Panc1 (cell line): ENCODE measurements at regions not wholly inside any gene's neighbourhood (a gene's known extent, or its start where the extent isn't known, plus 50 kb on each side); places are given as distances from the start of the nearest gene placed in this dataset.

Source experiments
- ATAC-seq: fragments of 200-7000 bp; cut with Tn5 transposase; 2 replicates; pipeline ENCODE4 v1.9.1; 2020; ENCODE audit warnings: mild to moderate bottlenecking, moderate library complexity
- BruUV-seq: library from RNA; stranded (reverse); fragments of 400-500 nt; replicated peaks from 2 replicates; lab custom pipeline; 2021; lab: Mats Ljungman, UMichigan
- CTCF ChIA-PET: fragments of 300-600 bp; sonication (Branson Sonifier 250); formaldehyde crosslinking; loops from one replicate; lab custom pipeline; 2022; ENCODE audit warnings: antibody characterized with exemption; lab: Charles Lee
- POLR2A ChIA-PET: fragments of 300-600 bp; sonication (Branson Sonifier 250); formaldehyde crosslinking; loops from one replicate; lab custom pipeline; 2022; ENCODE audit warnings: antibody characterized with exemption; lab: Charles Lee
- DNase-seq: peaks from one replicate; pipeline ENCODE4 v3.0.0-alpha.2; 2010; ENCODE audit warnings: low read depth, low spot score
- H3K27ac ChIP-seq: 2 replicates; pipeline ENCODE4 v1.5.1; 2011; ENCODE audit warnings: mild to moderate bottlenecking, low read length, inconsistent platforms
- H3K27me3 ChIP-seq: fragments of 200-500 bp; sonication (Bioruptor generic); 2 replicates; pipeline ENCODE4 v1.6.0; 2014; ENCODE audit warnings: low read length, inconsistent platforms; ENCODE audit not compliant: control insufficient read depth, insufficient read depth
- H3K36me3 ChIP-seq: fragments of 200-500 bp; sonication (Bioruptor generic); 2 replicates; pipeline ENCODE4 v1.5.1; 2014; ENCODE audit warnings: inconsistent platforms, mild to moderate bottlenecking, low read length, moderate library complexity; ENCODE audit not compliant: control insufficient read depth, insufficient read depth
- H3K4me1 ChIP-seq: 2 replicates; pipeline ENCODE4 v1.5.1; 2011; ENCODE audit warnings: inconsistent platforms, mild to moderate bottlenecking, low read length, moderate library complexity; ENCODE audit not compliant: control insufficient read depth, insufficient read depth
- H3K4me3 ChIP-seq, 2 experiments: 2 replicates each; pipeline ENCODE4 v1.5.1; 2011 to 2012; ENCODE audit warnings: low read depth in 2 of 2, low read length in 2 of 2, mild to moderate bottlenecking in 2 of 2, inconsistent platforms in 1 of 2, moderate library complexity in 1 of 2
- H3K9me3 ChIP-seq: fragments of 200-500 bp; sonication (Bioruptor generic); 2 replicates; pipeline ENCODE4 v1.5.1; 2014; ENCODE audit warnings: low read depth, mild to moderate bottlenecking, inconsistent platforms, low read length, moderate library complexity; ENCODE audit not compliant: control insufficient read depth, insufficient read depth
- CTCF ChIP-seq: fragments of 450-650 bp; IDR thresholded peaks from 2 replicates; pipeline ENCODE4 v1.5.1; 2017; ENCODE audit warnings: mild to moderate bottlenecking
- POLR2AphosphoS5 ChIP-seq: IDR thresholded peaks from 2 replicates; pipeline ENCODE4 v1.6.1; 2012; ENCODE audit warnings: mild to moderate bottlenecking, low read depth, low read length, moderate library complexity
- REST ChIP-seq, 2 experiments: IDR thresholded peaks; 2 replicates each; pipeline ENCODE4 v1.6.1; 2011 to 2012; ENCODE audit warnings: low read depth in 2 of 2, control low read depth in 1 of 2, low read length in 1 of 2, mild to moderate bottlenecking in 1 of 2, moderate library complexity in 1 of 2; ENCODE audit not compliant: insufficient read depth in 1 of 2
- SIN3A ChIP-seq: IDR thresholded peaks from 2 replicates; pipeline ENCODE4 v1.6.1; 2012; ENCODE audit warnings: low read depth, mild to moderate bottlenecking, low read length, moderate library complexity, borderline replicate concordance; ENCODE audit not compliant: insufficient read depth
- TCF7L2 ChIP-seq: IDR thresholded peaks from 2 replicates; pipeline ENCODE4 v1.6.1; 2011; ENCODE audit warnings: mild to moderate bottlenecking, low read depth, low read length, inconsistent platforms
- in situ Hi-C: cut with HindIII; loops from 2 replicates; pipeline ENCODE4 v1.10.0; 2016; ENCODE audit warnings: low sequenced_read_pairs, low pct_unique_long_range_greater_than_20kb
- intact Hi-C: fragments of 100-400 bp; cut with micrococcal nuclease; formaldehyde crosslinking; loops from one replicate; pipeline ENCODE4 v1.10.0; 2022; ENCODE audit not compliant: unreplicated experiment

GRCh38 chr20:22379472-22379871 lies 204.9 kb downstream of the FOXA2 start:
- no peaks in the 10 kb centered on the region for H3K36me3 ChIP-seq
- H3K27ac ChIP-seq = no peak overlapping the region
- ChIA-PET POLR2A (no interaction called here), CTCF (interaction anchor here (0.6 to 0.7 kb wide), 2 partner anchors 12 to 207 kb away, joined by 3 read pairs; no protein-coding TSS in a partner anchor)
- TF ChIP-seq POLR2AphosphoS5 = no peak
- TF ChIP-seq SIN3A = no peak
- TF ChIP-seq REST (IDR thresholded peaks at IDR 0.05; ENCODE audit: insufficient read depth in 1 of 2, low read depth in 2 of 2, low read length in 1 of 2) = no peak
- no peak for TF ChIP-seq CTCF
- intact Hi-C loops = no loop called here
- peaks cover 23% of the 10 kb centered on the region for H3K4me1 ChIP-seq
- BruUV-seq = no TSS peak
- H3K4me3 ChIP-seq = no peak overlapping the region
- no peaks in the 10 kb centered on the region for H3K27me3 ChIP-seq
- ATAC-seq (no peak), DNase-seq (no peak)
- in situ Hi-C loops = no loop called here
- no peaks in the 10 kb centered on the region for H3K9me3 ChIP-seq

- no peaks in the 10 kb centered on the region for H3K9me3 ChIP-seq
- TF ChIP-seq TCF7L2 (no peak), SIN3A (no peak), POLR2AphosphoS5 (no peak), CTCF (no peak), REST (IDR thresholded peaks at IDR 0.05; ENCODE audit: insufficient read depth in 1 of 2, low read depth in 2 of 2, low read length in 1 of 2) (no peak)
- H3K4me3 ChIP-seq = peak overlapping the region in 1 of 2 experiments; percentile 4; a peak in 2 of 4 replicates
- ChIA-PET CTCF (no interaction called here), POLR2A (no interaction called here)
- BruUV-seq = no TSS peak
- intact Hi-C loops = no loop called here
- peaks cover 25% of the 10 kb centered on the region for H3K4me1 ChIP-seq
- ATAC-seq (0 out of 2 replicates have a peak, but pooled peaks have one; percentile 6), DNase-seq (no peak)
- H3K27ac ChIP-seq = peak overlapping the region; percentile 6; the same call in 1 of the 2 replicates
- H3K36me3 ChIP-seq = no peaks in the 10 kb centered on the region
- no peaks in the 10 kb centered on the region for H3K27me3 ChIP-seq
- in situ Hi-C loops = no loop called here
Observed at GRCh38 chr20:22374678-22375590, 209.4 kb downstream of the FOXA2 start.
